Hematopoietic multipotent progenitor cell treated with erythropoietin and hydrocortisone succinate and interleukin-3 and kit ligand, for 8 days (in vitro differentiated cells): ENCODE measurements at regions not wholly inside any gene's neighbourhood (a gene's known extent, or its start where the extent isn't known, plus 50 kb on each side); places are given as distances from the start of the nearest gene placed in this dataset.
"Not testable (repeated sequence)": the region's sequence is repeated elsewhere in the genome, so short reads cannot be mapped to it uniquely, and the experiment has no call there.

Experiments
- DNase-seq: peaks from one replicate; pipeline ENCODE4 v3.0.0-alpha.2; 2015

DNA sequence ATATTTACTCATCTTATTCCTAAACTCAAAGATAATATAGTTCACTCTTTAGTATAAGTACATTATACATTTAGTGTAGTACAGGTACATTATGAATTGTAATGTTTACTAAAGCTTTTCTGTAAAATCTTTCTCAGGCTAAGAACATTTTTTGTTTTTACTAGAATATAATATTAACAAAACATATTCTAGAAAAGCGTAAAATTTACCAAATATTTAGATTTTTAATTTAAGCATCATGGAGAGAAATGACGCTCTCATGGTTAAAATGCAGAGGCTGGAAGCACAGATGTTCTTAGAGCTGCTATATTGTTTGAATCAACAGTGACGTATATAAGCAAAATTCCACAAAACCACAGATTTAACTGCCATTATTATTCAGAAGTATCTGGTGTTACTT lies 54.7 kb upstream of the NBPF15 start:
- DNase-seq, result not testable (repeated sequence)

DNA sequence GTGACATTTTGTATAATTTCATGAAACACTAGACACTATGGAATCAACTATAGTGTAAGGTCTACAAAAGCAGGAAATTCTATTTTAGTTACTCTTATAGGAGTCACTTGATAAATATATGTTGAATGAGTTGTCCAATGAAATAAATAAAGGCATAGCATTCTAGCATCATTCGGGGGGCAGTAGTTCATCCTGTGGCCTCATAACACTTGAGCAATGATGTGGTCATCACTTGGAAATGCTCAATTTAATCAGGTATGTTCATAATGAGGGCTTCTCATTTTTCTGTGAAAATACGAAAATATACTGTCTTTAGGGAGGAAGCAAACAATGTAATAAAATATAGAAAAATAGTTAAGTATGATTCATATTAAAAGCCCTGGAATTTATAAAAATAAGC lies 55.4 kb upstream of the NBPF15 start:
- DNase-seq, result not testable (repeated sequence)

DNA sequence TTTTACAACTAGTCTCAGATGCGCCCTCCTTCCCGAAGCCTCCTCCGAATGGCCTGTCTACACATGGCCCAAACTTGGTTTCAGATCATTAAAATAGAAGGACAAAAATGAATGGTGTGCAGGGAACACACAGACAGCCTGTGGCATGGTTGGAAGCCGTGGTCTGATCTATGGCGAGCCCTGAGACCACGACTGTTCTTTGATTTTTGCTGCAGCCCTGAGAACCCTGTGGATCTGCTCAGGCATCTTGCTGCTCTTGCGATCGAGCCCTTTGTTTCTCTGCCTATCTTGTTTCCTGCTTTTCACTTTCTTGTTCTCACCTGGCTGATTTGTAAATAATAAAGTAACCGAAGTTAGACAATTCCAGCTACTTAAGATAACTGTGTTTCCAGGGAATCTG lies 57.0 kb upstream of the NBPF15 start:
- not testable (repeated sequence) for DNase-seq

DNA sequence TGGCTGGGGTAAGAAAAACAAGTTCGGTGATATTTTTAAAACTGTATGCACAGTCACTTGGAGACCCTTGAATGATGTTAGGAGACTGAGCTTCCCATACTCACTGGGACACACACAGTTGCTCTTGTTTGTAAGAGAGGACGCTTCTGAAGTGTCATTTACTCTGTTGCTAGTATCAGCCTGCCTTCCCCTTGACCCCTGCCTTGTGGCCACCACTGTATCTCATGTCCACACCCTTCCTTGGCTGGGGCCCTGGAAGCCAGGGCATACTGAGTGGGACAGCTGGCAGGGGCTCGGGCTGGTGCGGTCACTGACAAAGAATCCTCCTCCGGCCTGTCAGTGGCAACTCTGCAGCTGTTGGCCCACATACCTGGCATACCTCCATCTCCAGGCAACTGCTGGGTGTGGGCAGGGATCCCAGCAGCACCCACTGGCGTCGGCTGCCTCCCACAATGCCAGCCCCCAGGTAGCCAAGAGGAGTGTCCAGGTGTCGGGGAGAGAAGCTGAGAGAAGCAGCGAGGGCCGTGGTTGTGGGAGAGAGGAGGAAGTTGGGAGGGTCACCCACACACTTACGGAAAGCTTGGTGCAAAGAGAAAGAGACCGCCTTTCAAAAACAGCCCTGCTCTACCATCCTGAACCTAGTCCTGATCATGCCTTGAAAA lies 58.2 kb upstream of the NBPF15 start:
- DNase-seq, result not testable (repeated sequence)

DNA sequence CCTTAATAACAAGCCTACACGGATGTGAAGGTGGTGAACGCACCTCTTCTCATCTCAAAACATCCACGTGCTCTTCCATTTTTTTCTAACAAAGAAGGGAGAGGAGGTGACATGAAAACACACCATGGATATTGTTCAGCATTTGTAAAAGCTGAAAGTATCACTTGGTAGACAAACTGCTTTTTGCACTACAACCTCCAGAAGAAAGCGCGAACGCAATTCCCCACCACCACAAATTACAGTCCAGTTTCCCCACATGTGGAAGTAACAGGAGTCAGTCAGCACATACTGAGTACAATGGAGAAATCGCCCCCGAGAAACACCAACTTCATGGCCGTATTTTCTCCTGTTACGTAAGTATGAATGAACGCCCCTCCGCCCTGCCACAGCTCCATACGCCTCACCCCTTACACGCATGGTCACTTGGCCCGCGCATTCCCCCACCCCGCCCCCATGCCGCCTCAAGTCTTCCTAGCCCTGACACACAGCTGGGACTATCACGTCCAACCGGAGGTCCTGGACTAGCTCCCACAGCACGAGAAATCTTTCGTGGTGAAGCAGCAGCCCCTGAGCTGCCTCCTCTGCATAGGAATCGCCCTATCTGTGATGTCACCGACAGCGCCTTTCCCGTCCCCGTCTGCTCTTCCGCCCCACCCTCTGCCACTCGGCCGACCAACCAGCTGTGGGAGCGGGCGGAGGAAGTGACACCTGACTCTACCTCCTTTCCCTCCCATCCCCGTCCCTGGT lies 62.4 kb upstream of the NBPF15 start:
- DNase-seq, result peak; percentile 18

DNA sequence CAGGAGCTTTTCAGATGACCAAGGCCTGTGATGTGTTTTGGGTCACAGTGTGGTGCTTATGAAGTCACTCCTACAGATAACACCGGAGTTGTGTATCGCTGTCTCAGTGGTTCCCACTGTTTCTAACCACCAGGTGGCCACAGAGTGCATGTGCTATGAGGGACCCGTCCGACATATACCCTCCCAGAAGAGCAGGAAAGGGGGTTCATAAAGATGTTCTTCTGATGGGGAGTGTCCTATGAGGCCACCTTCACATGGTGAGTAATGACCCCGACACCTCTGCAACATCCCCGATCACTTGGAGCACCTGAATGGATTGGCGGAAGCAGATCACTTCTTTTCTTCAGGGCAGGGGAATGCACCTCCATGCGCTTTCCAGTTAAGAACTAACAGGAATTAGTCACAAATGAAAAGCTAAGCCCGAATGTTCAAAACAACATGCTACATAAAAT lies 60.5 kb upstream of the PPIAL4F start:
- not testable (repeated sequence) for DNase-seq

DNA sequence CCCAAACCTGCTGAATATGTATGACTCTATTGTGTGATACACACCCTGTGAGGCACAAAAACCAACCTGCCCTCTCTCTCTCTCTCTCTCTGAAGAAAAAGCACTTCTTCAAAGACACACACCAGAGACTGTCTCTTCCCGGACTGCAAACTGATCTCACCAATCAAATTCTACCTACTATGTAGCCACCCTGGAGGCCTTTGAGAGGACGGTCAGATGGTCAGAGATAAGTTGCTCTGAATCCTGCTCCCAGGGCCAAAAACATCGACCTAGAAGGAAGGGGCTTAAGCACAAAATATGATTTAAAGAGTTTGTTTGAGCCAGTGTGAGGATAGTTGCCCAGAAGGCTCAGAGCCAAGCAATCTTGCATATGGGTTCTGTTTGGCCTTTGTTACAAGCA lies 59.2 kb upstream of the PPIAL4F start:
- DNase-seq, result not testable (repeated sequence)

DNA sequence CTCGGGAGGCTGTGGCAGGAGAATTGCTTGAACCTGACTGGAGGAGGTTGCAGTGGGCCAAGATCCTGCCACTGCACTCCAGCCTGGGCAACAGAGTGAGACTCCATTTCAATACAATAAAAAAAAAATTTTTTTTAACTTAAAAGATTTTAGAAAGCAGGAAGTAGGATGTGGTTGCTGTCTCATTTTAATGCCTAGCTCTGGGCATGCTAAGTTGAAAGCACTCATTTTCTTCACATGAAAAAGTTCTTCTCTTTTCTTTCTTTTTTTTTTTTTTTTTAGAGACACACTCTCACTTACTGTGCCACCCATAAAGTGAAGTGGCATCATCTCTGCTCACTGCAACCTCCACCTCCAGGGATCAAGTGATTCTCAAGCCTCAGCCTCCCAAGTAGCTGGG lies 58.4 kb upstream of the PPIAL4F start:
- DNase-seq, result not testable (repeated sequence)

DNA sequence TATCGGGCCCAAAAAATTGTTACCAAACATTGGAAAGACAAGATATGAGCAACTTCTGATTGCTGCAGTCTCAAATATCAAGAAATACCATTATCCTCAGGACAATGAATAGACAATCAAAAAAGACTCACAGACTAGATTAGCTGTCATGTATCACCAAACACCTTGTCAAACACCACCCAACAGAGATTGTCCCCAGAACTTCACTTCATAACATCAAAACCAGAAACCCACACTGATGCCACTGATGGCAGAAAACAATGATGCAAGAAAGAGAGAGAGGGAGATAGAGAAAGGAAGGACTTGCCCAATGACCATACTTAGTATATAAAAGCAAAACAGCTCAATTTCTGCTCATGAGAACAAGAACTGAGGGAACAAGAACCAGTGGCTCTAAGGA lies 56.0 kb upstream of the PPIAL4F start:
- not testable (repeated sequence) for DNase-seq

DNA sequence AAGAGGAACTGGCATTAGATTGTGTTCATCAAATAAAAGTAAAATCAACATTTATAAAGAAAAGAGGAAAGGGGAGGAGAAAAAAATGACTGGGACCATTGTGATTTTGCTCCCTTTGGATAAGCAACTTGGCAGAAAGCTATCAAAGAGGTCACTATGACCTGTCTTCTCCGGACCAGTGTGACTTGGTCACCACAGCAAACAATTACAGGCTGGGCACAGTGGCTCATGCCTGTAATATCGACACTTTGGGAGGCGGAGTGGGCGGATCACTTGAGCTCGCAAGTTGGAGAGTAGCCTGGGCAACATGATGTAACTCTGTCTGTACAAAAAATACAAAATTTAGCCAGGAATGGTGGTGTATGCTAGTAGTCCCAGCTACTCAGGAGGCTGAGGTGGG lies 55.5 kb upstream of the PPIAL4F start:
- DNase-seq, result not testable (repeated sequence)

DNA sequence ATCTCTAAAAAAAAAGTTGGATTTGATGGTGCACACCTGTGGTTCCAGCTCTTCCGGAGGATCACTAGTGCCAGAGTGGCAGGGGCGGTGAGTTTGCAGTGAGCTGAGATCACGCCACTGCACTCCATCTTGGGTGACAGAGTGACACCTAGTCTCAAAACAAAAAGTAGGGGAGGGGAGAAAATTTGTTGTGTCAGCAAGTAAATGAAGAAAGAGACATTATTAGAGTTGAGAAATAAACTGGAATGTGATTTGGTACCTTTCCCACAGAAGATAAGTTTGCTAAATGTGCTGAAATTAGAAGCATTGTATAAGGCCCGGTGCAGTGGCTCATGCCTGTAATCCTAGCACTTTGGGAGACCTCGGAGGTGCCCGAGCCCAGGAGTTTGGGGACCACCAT lies 54.0 kb upstream of the PPIAL4F start:
- DNase-seq, result not testable (repeated sequence)

DNA sequence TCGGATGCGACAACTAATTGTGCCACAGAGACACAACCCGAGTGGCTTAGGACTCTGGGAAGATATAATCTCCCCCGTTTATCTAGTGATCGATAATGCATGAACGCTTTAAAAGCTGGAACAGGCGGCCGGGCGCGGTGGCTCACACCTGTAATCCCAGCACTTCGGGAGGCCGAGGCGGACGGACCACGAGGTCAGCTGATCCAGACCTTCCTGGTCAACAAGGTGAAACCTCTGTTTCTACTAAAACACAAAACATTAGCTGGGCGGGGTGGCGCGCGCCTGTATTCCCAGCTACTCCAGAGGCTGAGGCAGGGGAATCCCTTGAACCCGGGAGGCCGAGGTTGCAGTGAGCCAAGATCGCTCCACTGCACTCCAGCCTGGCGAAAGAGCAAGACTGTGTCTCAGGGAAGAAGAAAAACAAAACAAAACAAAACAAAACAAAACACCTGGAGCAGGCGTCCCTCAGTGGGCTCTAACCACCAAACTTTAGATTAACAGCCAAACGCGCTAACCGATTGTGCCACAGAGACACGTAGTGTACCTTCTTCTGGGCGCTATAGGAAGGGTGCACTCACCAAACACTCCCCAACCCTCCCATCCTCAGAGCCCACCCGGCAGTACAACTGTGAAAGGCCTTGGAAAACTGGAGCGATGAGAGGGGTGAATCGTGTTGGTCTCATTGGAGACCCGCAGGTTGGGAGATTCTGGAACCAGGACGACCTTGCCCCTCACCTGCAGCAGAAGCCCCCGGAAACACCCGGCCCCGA lies 53.3 kb upstream of the PPIAL4F start:
- DNase-seq, result not testable (repeated sequence)
